Trophoblast cell (in vitro differentiated cells and primary cell): ENCODE measurements at regions not wholly inside any gene's neighbourhood (a gene's known extent, or its start where the extent isn't known, plus 50 kb on each side); places are given as distances from the start of the nearest gene placed in this dataset.
"Not testable (repeated sequence)": the region's sequence is repeated elsewhere in the genome, so short reads cannot be mapped to it uniquely, and the experiment has no call there.

Source experiments
- DNase-seq, 2 donors: peaks; one replicate each; pipeline ENCODE4 v3.0.0-alpha.2; 2016
- H2AFZ ChIP-seq: 2 replicates; pipeline ENCODE4 v1.6.1; 2013; ENCODE audit warnings: low read length, moderate library complexity, mild to moderate bottlenecking; ENCODE audit not compliant: insufficient read depth, poor library complexity
- H2AK5ac ChIP-seq: 2 replicates; pipeline ENCODE4 v1.6.1; 2013; ENCODE audit warnings: mild to moderate bottlenecking, low read length
- H2BK120ac ChIP-seq: 2 replicates; pipeline ENCODE4 v1.6.1; 2013; ENCODE audit warnings: low read length, mild to moderate bottlenecking, moderate library complexity; ENCODE audit not compliant: insufficient read depth, poor library complexity
- H2BK12ac ChIP-seq: 2 replicates; pipeline ENCODE4 v1.6.1; 2013; ENCODE audit warnings: mild to moderate bottlenecking, low read length, moderate library complexity
- H2BK5ac ChIP-seq: 2 replicates; pipeline ENCODE4 v1.6.1; 2013; ENCODE audit warnings: low read length, low read depth, moderate library complexity, mild to moderate bottlenecking; ENCODE audit not compliant: poor library complexity
- H3K14ac ChIP-seq: 2 replicates; pipeline ENCODE4 v1.6.1; 2013; ENCODE audit warnings: mild to moderate bottlenecking, low read length
- H3K18ac ChIP-seq: 2 replicates; pipeline ENCODE4 v1.6.1; 2013; ENCODE audit warnings: mild to moderate bottlenecking, low read length
- H3K23ac ChIP-seq: 2 replicates; pipeline ENCODE4 v1.6.1; 2013; ENCODE audit warnings: low read length
- H3K27ac ChIP-seq: 2 replicates; pipeline ENCODE4 v1.5.1; 2013; ENCODE audit warnings: low read depth, mild to moderate bottlenecking, inconsistent platforms, low read length, moderate library complexity
- H3K27me3 ChIP-seq: 2 replicates; pipeline ENCODE4 v1.6.1; 2013; ENCODE audit warnings: inconsistent platforms, mild to moderate bottlenecking, low read length, moderate library complexity; ENCODE audit not compliant: insufficient read depth
- H3K36me3 ChIP-seq, 2 experiments: 1 replicate in 1 of 2; 2 replicates in 1 of 2; pipeline ENCODE4 v1.6.1; 2013; ENCODE audit warnings: low read length in 2 of 2, mild to moderate bottlenecking in 2 of 2, moderate library complexity in 1 of 2; ENCODE audit not compliant: insufficient read depth in 2 of 2, control insufficient read depth in 1 of 2
- H3K4ac ChIP-seq: 2 replicates; pipeline ENCODE4 v1.6.1; 2013; ENCODE audit warnings: low read depth, mild to moderate bottlenecking, low read length, moderate library complexity
- H3K4me1 ChIP-seq, 2 experiments: 1 replicate in 1 of 2; 2 replicates in 1 of 2; pipeline ENCODE4 v1.6.1; 2013; ENCODE audit warnings: low read length in 2 of 2, mild to moderate bottlenecking in 2 of 2, moderate library complexity in 1 of 2; ENCODE audit not compliant: insufficient read depth in 2 of 2, control insufficient read depth in 1 of 2
- H3K4me2 ChIP-seq: 2 replicates; pipeline ENCODE4 v1.6.1; 2013; ENCODE audit warnings: inconsistent platforms, mild to moderate bottlenecking, low read length, moderate library complexity
- H3K4me3 ChIP-seq: 2 replicates; pipeline ENCODE4 v1.5.1; 2013; ENCODE audit warnings: mild to moderate bottlenecking, low read depth, low read length, inconsistent platforms
- H3K79me1 ChIP-seq: one replicate; pipeline ENCODE4 v1.6.1; 2013; ENCODE audit warnings: low read length
- H3K79me2 ChIP-seq: 2 replicates; pipeline ENCODE4 v1.6.1; 2013; ENCODE audit warnings: low read length, mild to moderate bottlenecking; ENCODE audit not compliant: control insufficient read depth, insufficient read depth, poor library complexity
- H3K9ac ChIP-seq: 2 replicates; pipeline ENCODE4 v1.6.1; 2013; ENCODE audit warnings: mild to moderate bottlenecking, low read length
- H3K9me3 ChIP-seq: 2 replicates; pipeline ENCODE4 v1.6.1; 2013; ENCODE audit warnings: low read depth, mild to moderate bottlenecking, control low read depth, inconsistent platforms, low read length; ENCODE audit not compliant: insufficient read depth
- H4K12ac ChIP-seq: 2 replicates; pipeline ENCODE4 v1.6.1; 2013; ENCODE audit warnings: low read depth, mild to moderate bottlenecking, low read length, moderate library complexity
- H4K8ac ChIP-seq: 2 replicates; pipeline ENCODE4 v1.6.1; 2013; ENCODE audit warnings: low read depth, mild to moderate bottlenecking, low read length, moderate library complexity
- H4K91ac ChIP-seq: one replicate; pipeline ENCODE4 v1.6.1; 2013; ENCODE audit warnings: low read depth, mild to moderate bottlenecking, low read length, moderate library complexity
- WGBS: extraction: QIAGEN DNeasy Blood & Tissue Kit; methylation state at CpG from one replicate; pipeline ENCODE4 v1.1.7; 2013; ENCODE audit warnings: missing lambda C conversion rate; ENCODE audit not compliant: insufficient read length, insufficient coverage; ENCODE audit errors: extremely low coverage; 5-methylcytosine and 5-hydroxymethylcytosine counted together

DNA sequence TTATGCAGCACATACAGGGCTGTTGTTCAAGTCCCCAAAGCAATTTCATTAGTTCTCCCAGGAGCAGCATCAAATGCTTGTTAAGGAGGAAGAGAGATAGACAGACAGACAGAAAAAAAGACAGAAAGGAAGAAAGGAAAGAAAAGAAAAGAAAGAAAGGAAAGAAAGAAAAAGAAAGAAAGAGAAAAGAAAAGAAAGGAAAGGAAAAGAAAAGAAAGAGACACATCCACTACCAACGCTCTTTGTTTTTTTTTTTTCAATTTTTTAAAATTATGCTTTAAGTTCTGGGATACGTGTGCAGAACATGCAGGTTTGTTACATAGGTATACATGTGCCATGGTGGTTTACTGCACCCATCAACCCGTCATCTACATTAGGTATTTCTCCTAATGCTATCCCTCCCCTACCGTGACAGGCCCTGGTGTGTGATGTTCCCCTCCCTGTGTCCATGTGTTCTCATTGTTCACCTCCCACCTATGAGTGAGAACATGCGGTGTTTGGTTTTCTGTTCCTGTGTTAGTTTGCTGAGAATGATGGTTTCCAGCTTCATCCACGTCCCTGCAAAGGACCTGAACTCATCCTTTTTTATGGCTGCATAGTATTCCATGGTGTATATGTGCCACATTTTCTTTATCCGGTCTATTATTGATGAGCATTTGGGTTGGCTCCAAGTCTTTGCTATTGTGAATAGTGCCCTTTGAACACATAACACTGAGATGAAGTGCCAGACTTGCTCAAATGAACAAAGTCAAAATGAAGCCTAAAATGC is 119.0 kb upstream of the ZNF521 start:
- DNase-seq, H4K8ac ChIP-seq, H3K23ac ChIP-seq, H2BK12ac ChIP-seq, H3K79me2 ChIP-seq, H3K27me3 ChIP-seq, H3K36me3 ChIP-seq, H2BK120ac ChIP-seq, H3K27ac ChIP-seq, H3K4ac ChIP-seq, H3K4me1 ChIP-seq, H2BK5ac ChIP-seq, H2AK5ac ChIP-seq, H3K4me2 ChIP-seq, H4K12ac ChIP-seq, H3K18ac ChIP-seq, H3K14ac ChIP-seq, H3K4me3 ChIP-seq, H3K9me3 ChIP-seq, H2AFZ ChIP-seq, H4K91ac ChIP-seq, H3K79me1 ChIP-seq: not testable (repeated sequence)
- WGBS: no CpG with 5 or more reads among the region's 7 CpGs
- peak overlapping the region; percentile 22 for H3K9ac ChIP-seq

DNA sequence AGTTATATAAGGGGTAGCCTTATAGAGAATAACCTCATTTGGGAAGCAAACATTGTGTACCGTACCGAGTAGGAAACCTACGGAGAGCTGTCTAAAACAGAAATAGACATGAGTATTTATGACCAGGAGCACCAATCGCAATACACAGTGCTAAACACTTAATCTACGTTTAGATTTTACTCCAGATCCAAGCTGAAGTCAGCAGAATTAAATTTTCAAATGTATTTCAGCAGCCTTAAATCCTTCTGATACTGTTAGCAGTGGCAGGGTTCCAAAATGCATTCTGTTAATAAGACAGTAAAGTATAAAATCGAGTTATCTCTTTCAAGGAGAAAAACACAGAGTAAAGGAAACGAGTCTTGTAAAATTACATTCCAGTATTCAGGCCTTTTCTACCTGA is 118.1 kb upstream of the ZNF521 start:
- H3K4me2 ChIP-seq: no peak overlapping the region
- H2BK12ac ChIP-seq: no peak overlapping the region
- no peak overlapping the region for H2BK120ac ChIP-seq
- no peak overlapping the region for H3K18ac ChIP-seq
- DNase-seq: no peak
- H3K23ac ChIP-seq: no peak overlapping the region
- H3K27me3 ChIP-seq: no peaks in the 10 kb centered on the region
- no peak overlapping the region for H3K27ac ChIP-seq
- no peaks in the 10 kb centered on the region for H3K9me3 ChIP-seq
- H3K79me1 ChIP-seq: no peaks in the 10 kb centered on the region
- H2AK5ac ChIP-seq: no peak overlapping the region
- H3K4ac ChIP-seq: no peak overlapping the region
- no peak overlapping the region for H4K8ac ChIP-seq
- no peak overlapping the region for H3K14ac ChIP-seq
- no peak overlapping the region for H2AFZ ChIP-seq
- H3K79me2 ChIP-seq: no peaks in the 10 kb centered on the region
- H3K4me3 ChIP-seq: no peak overlapping the region
- H4K91ac ChIP-seq: no peak overlapping the region
- no peak overlapping the region for H2BK5ac ChIP-seq
- no peak overlapping the region for H4K12ac ChIP-seq
- peaks cover 0 to 2% of the 10 kb centered on the region in 2 experiments for H3K4me1 ChIP-seq
- WGBS: no CpG with 5 or more reads among the region's 7 CpGs
- no peaks in the 10 kb centered on the region for H3K36me3 ChIP-seq
- H3K9ac ChIP-seq: no peak overlapping the region

DNA sequence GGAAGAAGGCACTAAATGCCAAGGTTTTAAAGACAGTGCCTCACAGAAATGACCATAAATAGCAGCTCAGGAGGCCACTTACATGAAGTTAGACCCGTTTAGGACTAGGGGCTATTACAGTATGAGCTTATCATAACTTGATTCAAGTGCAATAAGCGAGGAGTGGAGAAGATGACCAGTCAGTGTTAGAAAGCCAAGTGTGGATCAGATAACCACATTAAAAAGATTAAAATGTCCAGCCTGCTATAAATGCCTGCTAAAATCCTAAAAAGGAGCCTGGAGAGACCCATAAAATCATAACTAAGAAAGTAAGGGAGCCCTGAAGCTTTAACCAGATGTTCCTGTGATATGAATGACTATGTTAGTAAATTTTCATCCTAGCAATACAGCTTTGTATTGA is 117.5 kb upstream of the ZNF521 start:
- Histone ChIP-seq H3K36me3 (no peaks in the 10 kb centered on the region), H4K91ac (no peak overlapping the region), H3K9ac (no peak overlapping the region), H3K79me1 (no peaks in the 10 kb centered on the region), H2BK120ac (no peak overlapping the region), H2BK5ac (no peak overlapping the region), H3K4me2 (no peak overlapping the region), H3K4ac (no peak overlapping the region), H3K18ac (no peak overlapping the region), H3K27ac (no peak overlapping the region), H2AK5ac (no peak overlapping the region), H3K23ac (no peak overlapping the region), H3K27me3 (no peaks in the 10 kb centered on the region), H3K4me1 (peaks cover 0 to 2% of the 10 kb centered on the region in 2 experiments), H3K79me2 (no peaks in the 10 kb centered on the region), H3K14ac (no peak overlapping the region), H4K12ac (no peak overlapping the region), H3K9me3 (no peaks in the 10 kb centered on the region), H4K8ac (no peak overlapping the region), H2BK12ac (no peak overlapping the region), H3K4me3 (no peak overlapping the region), H2AFZ (no peak overlapping the region)
- no CpG with 5 or more reads among the region's 2 CpGs for WGBS
- DNase-seq: no peak

DNA sequence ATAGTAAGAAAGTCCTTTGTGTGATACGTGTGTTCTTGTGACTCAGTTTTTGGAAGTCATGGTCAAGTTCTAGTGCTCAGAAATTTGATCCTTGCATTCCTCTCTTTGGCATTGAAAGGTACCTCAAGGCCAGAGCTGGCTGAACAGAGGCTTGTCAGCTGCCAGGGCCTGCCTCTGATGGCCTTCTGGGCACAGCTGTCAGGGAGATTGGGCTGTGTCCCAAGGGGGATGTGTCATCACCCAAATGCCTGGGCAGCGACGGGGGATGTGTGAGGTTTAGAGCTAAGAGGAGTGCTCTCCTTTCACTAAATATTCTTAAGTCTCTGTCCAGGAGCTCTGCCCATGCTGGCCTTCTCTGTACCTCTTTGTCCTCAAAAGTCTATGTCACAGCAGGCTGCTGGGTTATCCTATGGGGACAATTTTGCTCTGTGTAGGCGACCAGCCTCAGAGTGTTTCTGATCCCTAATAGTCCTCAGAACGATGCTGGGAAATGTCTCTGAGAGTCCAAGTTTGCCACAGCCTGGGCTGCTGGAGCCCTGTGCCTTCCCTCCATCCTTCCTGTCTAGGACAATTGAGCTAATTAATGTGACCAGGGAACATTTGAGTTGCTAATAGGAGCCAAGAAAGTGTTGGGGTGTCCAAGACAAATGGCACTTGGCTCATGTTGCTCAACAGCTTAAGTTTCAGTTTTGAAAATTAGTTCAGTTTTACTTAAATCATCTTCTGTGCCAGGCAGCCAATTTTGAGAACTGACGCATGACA is 115.4 kb upstream of the ZNF521 start:
- H2AFZ ChIP-seq: no peak overlapping the region
- no peaks in the 10 kb centered on the region for H3K79me1 ChIP-seq
- H4K91ac ChIP-seq: no peak overlapping the region
- H4K12ac ChIP-seq: no peak overlapping the region
- no CpG with 5 or more reads among the region's 6 CpGs for WGBS
- no peak overlapping the region for H3K9ac ChIP-seq
- DNase-seq: no peak
- H4K8ac ChIP-seq: no peak overlapping the region
- H3K27me3 ChIP-seq: no peaks in the 10 kb centered on the region
- H2BK5ac ChIP-seq: no peak overlapping the region
- no peaks in the 10 kb centered on the region for H3K9me3 ChIP-seq
- H3K23ac ChIP-seq: no peak overlapping the region
- H3K4ac ChIP-seq: no peak overlapping the region
- H3K27ac ChIP-seq: no peak overlapping the region
- no peak overlapping the region for H2BK120ac ChIP-seq
- H3K4me2 ChIP-seq: no peak overlapping the region
- no peak overlapping the region for H2AK5ac ChIP-seq
- H3K4me3 ChIP-seq: no peak overlapping the region
- H3K79me2 ChIP-seq: no peaks in the 10 kb centered on the region
- H3K18ac ChIP-seq: no peak overlapping the region
- no peaks in the 10 kb centered on the region for H3K36me3 ChIP-seq
- no peak overlapping the region for H3K14ac ChIP-seq
- H3K4me1 ChIP-seq: peaks cover 0 to 2% of the 10 kb centered on the region in 2 experiments
- H2BK12ac ChIP-seq: no peak overlapping the region
